22Rv1 (cell line): ENCODE measurements at regions not wholly inside any gene's neighbourhood (a gene's known extent, or its start where the extent isn't known, plus 50 kb on each side); places are given as distances from the start of the nearest gene placed in this dataset.
"Not testable (repeated sequence)": the region's sequence is repeated elsewhere in the genome, so short reads cannot be mapped to it uniquely, and the experiment has no call there.

Source experiments
- H3K27ac ChIP-seq: fragments of 450-650 bp; 2 replicates; pipeline ENCODE4 v1.5.1; 2017
- CTCF ChIP-seq: fragments of 450-650 bp; IDR thresholded peaks from 2 replicates; pipeline ENCODE4 v1.5.1; 2017; ENCODE audit warnings: mild to moderate bottlenecking
- ZFX ChIP-seq: fragments of 450-650 bp; IDR thresholded peaks from 2 replicates; pipeline ENCODE4 v1.6.1; 2017; ENCODE audit warnings: antibody characterized with exemption, borderline replicate concordance

GRCh38 chr15:77886805-77887448, 190.6 kb downstream of the TBC1D2B start:
- no peak overlapping the region for H3K27ac ChIP-seq
- TF ChIP-seq ZFX (no peak), CTCF (no peak)

GRCh38 chr15:77885877-77886500, 191.5 kb downstream of the TBC1D2B start:
- H3K27ac ChIP-seq = not testable (repeated sequence)

GRCh38 chr15:77883012-77883411, 194.5 kb downstream of the TBC1D2B start:
- not testable (repeated sequence) for H3K27ac ChIP-seq

GRCh38 chr15:77881950-77882349, 195.6 kb downstream of the TBC1D2B start:
- H3K27ac ChIP-seq = no peak overlapping the region
- TF ChIP-seq CTCF (no peak), ZFX (no peak)

- not testable (repeated sequence) for H3K27ac ChIP-seq
These were observed 196.0 kb downstream of the TBC1D2B start for GRCh38 chr15:77881535-77881934.

GRCh38 chr15:77879466-77879865, 198.0 kb downstream of the TBC1D2B start:
- not testable (repeated sequence) for H3K27ac ChIP-seq

- H3K27ac ChIP-seq = no peak overlapping the region
- TF ChIP-seq CTCF (no peak), ZFX (no peak)
These were observed 199.5 kb downstream of the TBC1D2B start for GRCh38 chr15:77877869-77878577.

- not testable (repeated sequence) for H3K27ac ChIP-seq
These were observed 201.2 kb downstream of the TBC1D2B start for GRCh38 chr15:77876107-77876820.

- not testable (repeated sequence) for H3K27ac ChIP-seq
- TF ChIP-seq CTCF = peak; percentile 72
These were observed 202.3 kb downstream of the TBC1D2B start for GRCh38 chr15:77875066-77875721.

- TF ChIP-seq CTCF (no peak), ZFX (no peak)
- no peak overlapping the region for H3K27ac ChIP-seq
These were observed 203.4 kb downstream of the TBC1D2B start for GRCh38 chr15:77874063-77874462.

- H3K27ac ChIP-seq = not testable (repeated sequence)
These were observed 204.7 kb downstream of the TBC1D2B start for GRCh38 chr15:77872521-77873425.
